DOHH2 (cell line): ENCODE measurements at regions not wholly inside any gene's neighbourhood (a gene's known extent, or its start where the extent isn't known, plus 50 kb on each side); places are given as distances from the start of the nearest gene placed in this dataset.

ENCODE experiments used
- CTCF ChIP-seq: fragments of 200-600 bp; sonication (generic); IDR thresholded peaks from one replicate; pipeline ENCODE4 v1.5.1; 2014; ENCODE audit warnings: antibody characterized with exemption, mild to moderate bottlenecking, low read depth, low read length; ENCODE audit not compliant: poor library complexity, severe bottlenecking
- EZH2phosphoT487 ChIP-seq: fragments of 200-600 bp; sonication (generic); IDR thresholded peaks from 2 replicates; pipeline ENCODE4 v1.6.1; 2017; ENCODE audit warnings: borderline replicate concordance, mild to moderate bottlenecking, antibody characterized with exemption, low read length, moderate library complexity, mixed read lengths

GRCh38 chr7:121561717-121562116 is 165.6 kb upstream of the FAM3C start:
- no peak for TF ChIP-seq CTCF
- no peak for TF ChIP-seq EZH2phosphoT487
